Breast epithelium (tissue), 4 donors: ENCODE measurements at regions not wholly inside any gene's neighbourhood (a gene's known extent, or its start where the extent isn't known, plus 50 kb on each side); places are given as distances from the start of the nearest gene placed in this dataset.
"Not testable (repeated sequence)": the region's sequence is repeated elsewhere in the genome, so short reads cannot be mapped to it uniquely, and the experiment has no call there.

Source experiments
- DNase-seq, 2 donors: peaks; one replicate each; pipeline ENCODE4 v3.0.0-alpha.2; 2019; ENCODE audit warnings: low spot score in 2 of 2
- H3K27ac ChIP-seq, 2 donors: fragments of 200-600 bp; sonication (generic) in 1 of 2; one replicate each; pipeline ENCODE4 v1.5.1; 2016 to 2019; ENCODE audit warnings: mild to moderate bottlenecking in 1 of 2
- H3K27me3 ChIP-seq, 2 donors: fragments of 200-600 bp; sonication (generic) in 1 of 2; one replicate each; pipeline versions ENCODE4 v1.5.1 to v1.6.0; 2017 to 2019; ENCODE audit warnings: control low read depth in 1 of 2, mild to moderate bottlenecking in 1 of 2
- H3K36me3 ChIP-seq: fragments of 200-600 bp; one replicate; pipeline ENCODE4 v1.5.1; 2019
- H3K4me1 ChIP-seq, 2 donors: fragments of 200-600 bp; sonication (generic); one replicate each; pipeline ENCODE4 v1.5.1; 2016 to 2019; ENCODE audit warnings: control low read depth in 1 of 2
- H3K4me3 ChIP-seq, 3 donors: fragments of 200-600 bp; sonication (generic); 1 replicate in 2 of 3; 2 replicates in 1 of 3; pipeline ENCODE4 v1.5.1; 2016 to 2019; ENCODE audit warnings: mild to moderate bottlenecking in 3 of 3, moderate library complexity in 2 of 3
- H3K9me3 ChIP-seq, 2 donors: fragments of 200-600 bp; sonication (generic) in 1 of 2; one replicate each; pipeline ENCODE4 v1.5.1; 2016 to 2019; ENCODE audit warnings: control low read depth in 1 of 2
- POLR2A ChIP-seq: fragments of 450-650 bp; IDR thresholded peaks from one replicate; pipeline ENCODE4 v1.6.1; 2016; ENCODE audit warnings: antibody characterized with exemption, mild to moderate bottlenecking, moderate library complexity
- POLR2AphosphoS5 ChIP-seq, 3 donors: sonication (generic); formaldehyde crosslinking; IDR thresholded peaks; one replicate each; pipeline ENCODE4 v1.6.1; 2017; ENCODE audit warnings: antibody characterized with exemption in 3 of 3
- intact Hi-C: fragments of 100-400 bp; cut with DNase I; formaldehyde crosslinking; loops from one replicate; pipeline ENCODE4 v1.15.1; 2023; ENCODE audit warnings: low total_unique reads
- TF ChIP-seq, protein P1 (sequence below), 3 donors: fragments of 450-650 bp; IDR thresholded peaks; one replicate each; pipeline ENCODE4 v1.5.1; 2016 to 2017; ENCODE audit warnings: antibody characterized with exemption in 3 of 3, mild to moderate bottlenecking in 3 of 3, moderate library complexity in 3 of 3

DNA sequence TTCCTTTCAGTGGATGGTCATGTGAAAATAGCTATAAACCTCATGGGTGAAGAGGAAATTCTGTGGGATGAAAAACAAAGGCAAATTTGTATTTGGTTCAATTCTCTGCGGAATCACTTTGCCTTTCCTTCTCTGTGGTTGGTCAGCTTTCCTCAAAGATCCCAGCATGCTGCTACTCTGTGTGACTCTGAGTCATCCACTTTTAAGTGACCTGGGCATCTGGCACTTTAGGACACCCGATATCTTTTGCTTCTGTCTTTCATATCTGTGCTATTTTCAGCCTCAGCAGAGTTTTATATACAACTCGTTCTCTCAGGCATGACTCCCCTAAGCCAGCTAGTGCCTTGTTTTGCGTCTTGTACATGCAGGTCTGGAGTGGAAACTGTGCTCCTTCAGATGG lies 217.0 kb upstream of the PIEZO2 start:
- no peaks in the 10 kb centered on the region for H3K9me3 ChIP-seq
- H3K36me3 ChIP-seq, result no peaks in the 10 kb centered on the region
- TF ChIP-seq POLR2A (no peak), POLR2AphosphoS5 (IDR thresholded peaks at IDR 0.05) (no peak)
- TF ChIP-seq, protein P1, sequence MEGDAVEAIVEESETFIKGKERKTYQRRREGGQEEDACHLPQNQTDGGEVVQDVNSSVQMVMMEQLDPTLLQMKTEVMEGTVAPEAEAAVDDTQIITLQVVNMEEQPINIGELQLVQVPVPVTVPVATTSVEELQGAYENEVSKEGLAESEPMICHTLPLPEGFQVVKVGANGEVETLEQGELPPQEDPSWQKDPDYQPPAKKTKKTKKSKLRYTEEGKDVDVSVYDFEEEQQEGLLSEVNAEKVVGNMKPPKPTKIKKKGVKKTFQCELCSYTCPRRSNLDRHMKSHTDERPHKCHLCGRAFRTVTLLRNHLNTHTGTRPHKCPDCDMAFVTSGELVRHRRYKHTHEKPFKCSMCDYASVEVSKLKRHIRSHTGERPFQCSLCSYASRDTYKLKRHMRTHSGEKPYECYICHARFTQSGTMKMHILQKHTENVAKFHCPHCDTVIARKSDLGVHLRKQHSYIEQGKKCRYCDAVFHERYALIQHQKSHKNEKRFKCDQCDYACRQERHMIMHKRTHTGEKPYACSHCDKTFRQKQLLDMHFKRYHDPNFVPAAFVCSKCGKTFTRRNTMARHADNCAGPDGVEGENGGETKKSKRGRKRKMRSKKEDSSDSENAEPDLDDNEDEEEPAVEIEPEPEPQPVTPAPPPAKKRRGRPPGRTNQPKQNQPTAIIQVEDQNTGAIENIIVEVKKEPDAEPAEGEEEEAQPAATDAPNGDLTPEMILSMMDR (IDR thresholded peaks at IDR 0.05), result no peak
- H3K4me3 ChIP-seq, result no peak overlapping the region
- H3K27me3 ChIP-seq, result no peaks in the 10 kb centered on the region
- H3K27ac ChIP-seq, result no peak overlapping the region
- intact Hi-C loops, result no loop called here
- no peak for DNase-seq
- H3K4me1 ChIP-seq, result no peaks in the 10 kb centered on the region

DNA sequence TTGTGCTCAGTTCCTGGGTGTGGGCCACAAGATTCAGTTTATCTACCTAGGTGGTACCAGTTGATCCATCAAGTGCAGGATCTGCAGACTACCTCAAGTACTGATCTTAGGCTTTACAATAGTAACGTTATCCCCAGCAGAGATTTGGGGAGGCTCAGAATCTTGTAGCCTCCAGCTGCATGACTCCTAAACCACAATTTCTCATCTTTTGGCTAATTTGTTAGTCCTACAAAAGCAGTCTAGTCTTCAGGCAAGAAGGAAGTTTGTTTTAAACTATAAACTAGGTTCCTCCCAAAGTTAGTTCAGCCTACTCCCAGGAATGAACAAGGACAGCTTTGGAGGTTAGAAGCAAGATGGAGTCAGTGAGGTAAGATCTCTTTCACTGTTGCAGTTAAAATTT lies 213.5 kb upstream of the PIEZO2 start:
- H3K27me3 ChIP-seq, result no peaks in the 10 kb centered on the region
- TF ChIP-seq, protein P1 (IDR thresholded peaks at IDR 0.05), result no peak
- TF ChIP-seq POLR2AphosphoS5 (IDR thresholded peaks at IDR 0.05) (no peak), POLR2A (no peak)
- no peak for DNase-seq
- H3K27ac ChIP-seq, result no peak overlapping the region
- H3K4me1 ChIP-seq, result no peaks in the 10 kb centered on the region
- intact Hi-C loops, result no loop called here
- H3K9me3 ChIP-seq, result no peaks in the 10 kb centered on the region
- no peak overlapping the region for H3K4me3 ChIP-seq
- H3K36me3 ChIP-seq, result no peaks in the 10 kb centered on the region

DNA sequence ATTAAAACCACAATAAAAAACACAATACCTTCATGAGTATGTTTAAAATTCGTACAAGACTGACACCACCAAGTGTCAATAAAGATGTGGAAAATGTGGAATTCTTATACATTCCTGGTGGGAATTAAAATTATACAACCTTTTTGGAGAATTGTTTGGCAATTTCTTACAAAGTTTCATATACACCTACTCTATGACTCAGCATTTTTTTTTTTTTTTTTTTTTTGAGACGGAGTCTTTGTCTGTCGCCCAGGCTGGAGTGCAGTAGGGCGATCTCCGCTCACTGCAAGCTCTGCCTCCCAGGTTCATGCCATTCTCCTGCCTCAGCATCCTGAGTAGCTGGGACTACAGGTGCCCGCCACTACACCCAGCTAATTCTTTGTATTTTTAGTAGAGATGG lies 212.5 kb upstream of the PIEZO2 start:
- H3K4me1 ChIP-seq, H3K27ac ChIP-seq, intact Hi-C loops, H3K36me3 ChIP-seq, H3K9me3 ChIP-seq, H3K4me3 ChIP-seq, H3K27me3 ChIP-seq, DNase-seq: not testable (repeated sequence)

DNA sequence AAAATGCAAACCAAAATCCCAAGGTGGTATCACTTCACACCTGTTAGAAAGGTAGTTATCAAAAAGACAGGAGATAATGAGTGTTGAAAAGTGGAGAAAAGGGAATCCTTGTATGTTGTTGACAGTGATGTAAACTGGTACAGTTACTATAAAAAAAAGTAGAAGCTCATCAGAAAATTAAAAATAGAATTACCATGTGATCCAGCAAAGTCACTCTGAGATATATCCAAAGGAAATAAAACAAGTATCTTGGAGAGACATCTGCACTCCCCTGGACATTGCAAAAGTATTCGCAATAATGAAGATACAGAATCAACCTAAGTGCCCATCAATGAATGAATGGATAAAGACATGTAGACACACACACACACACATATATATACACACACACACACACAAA lies 208.3 kb upstream of the PIEZO2 start:
- intact Hi-C loops, result no loop called here
- H3K36me3 ChIP-seq, result no peaks in the 10 kb centered on the region

DNA sequence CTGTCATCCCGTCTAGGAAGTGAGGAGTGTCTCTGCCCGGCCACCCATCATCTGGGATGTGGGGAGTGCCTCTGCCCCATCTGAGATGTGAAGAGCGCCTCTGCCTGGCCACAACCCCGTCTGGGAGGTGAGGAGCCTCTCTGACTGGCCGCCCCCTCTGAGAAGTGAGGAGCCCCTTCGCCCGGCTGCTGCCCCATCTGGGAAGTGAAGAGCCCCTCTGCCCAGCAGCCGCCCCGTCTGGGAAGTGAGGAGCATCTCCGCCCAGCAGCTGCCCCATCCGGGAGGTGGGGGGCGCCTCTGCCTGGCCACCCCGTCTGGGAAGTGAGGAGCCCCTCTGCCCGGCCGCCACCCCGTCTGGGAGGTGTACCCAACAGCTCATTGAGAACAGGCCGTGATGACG lies 195.2 kb upstream of the PIEZO2 start:
- peaks cover 17 to 37% of the 10 kb centered on the region in 2 donors for H3K9me3 ChIP-seq
- DNase-seq, H3K27ac ChIP-seq, H3K4me3 ChIP-seq, H3K36me3 ChIP-seq, H3K4me1 ChIP-seq, H3K27me3 ChIP-seq, intact Hi-C loops: not testable (repeated sequence)

More for the DNA sequence above, 208.3 kb upstream of the PIEZO2 start:
- Histone ChIP-seq H3K4me1 (no peaks in the 10 kb centered on the region), H3K4me3 (no peak overlapping the region), H3K27ac (no peak overlapping the region), H3K9me3 (no peaks in the 10 kb centered on the region), H3K27me3 (no peaks in the 10 kb centered on the region)
- no peak for TF ChIP-seq POLR2AphosphoS5 (IDR thresholded peaks at IDR 0.05)
- no peak for TF ChIP-seq POLR2A
- TF ChIP-seq, protein P1 (IDR thresholded peaks at IDR 0.05), result no peak
- no peak for DNase-seq

DNA sequence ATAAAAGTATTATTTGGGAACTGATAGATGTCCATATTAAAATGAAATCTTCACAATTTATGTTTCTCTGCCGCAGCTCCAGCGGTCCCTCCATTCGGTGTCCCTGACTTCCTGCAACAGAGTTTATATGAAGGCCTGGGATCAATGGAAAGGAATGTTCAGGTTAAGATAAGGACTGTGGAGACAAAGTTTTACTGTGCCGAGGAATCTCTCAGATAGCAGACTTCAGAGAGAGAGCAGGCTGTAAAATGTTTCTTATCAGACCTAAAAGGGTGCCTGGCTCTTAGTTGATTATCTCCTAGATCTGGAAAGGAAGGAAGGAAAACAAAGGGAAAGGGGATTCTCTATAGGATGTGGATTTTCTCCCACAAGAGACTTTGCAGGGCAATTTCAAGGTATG lies 193.7 kb upstream of the PIEZO2 start:
- TF ChIP-seq, protein P1 (IDR thresholded peaks at IDR 0.05), result no peak
- no peak for TF ChIP-seq POLR2A
- TF ChIP-seq POLR2AphosphoS5 (IDR thresholded peaks at IDR 0.05), result no peak
- Histone ChIP-seq H3K4me3 (no peak overlapping the region), H3K4me1 (no peaks in the 10 kb centered on the region), H3K9me3 (peaks cover 12 to 32% of the 10 kb centered on the region in 2 donors), H3K27ac (no peak overlapping the region), H3K36me3 (no peaks in the 10 kb centered on the region), H3K27me3 (no peaks in the 10 kb centered on the region)
- intact Hi-C loops, result no loop called here
- DNase-seq, result no peak

DNA sequence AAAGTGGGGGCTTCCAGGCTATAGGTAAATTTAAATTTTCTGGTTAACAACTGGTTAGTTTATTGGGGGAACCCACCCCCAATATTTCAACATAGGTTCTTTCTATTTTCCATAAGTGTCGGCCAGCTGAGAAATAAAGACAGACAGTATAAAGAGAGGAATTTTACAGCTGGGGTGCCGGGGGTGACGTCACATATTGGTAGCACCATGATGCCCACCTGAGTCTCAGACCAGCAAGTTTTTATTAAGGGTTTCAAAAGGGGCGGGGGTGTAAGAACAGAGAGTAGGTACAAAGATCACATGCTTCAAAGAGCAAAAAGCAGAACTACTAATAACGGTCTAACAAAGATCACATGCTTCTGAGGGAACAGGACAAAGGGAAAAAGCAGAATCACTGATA lies 192.7 kb upstream of the PIEZO2 start:
- H3K4me1 ChIP-seq, H3K4me3 ChIP-seq, DNase-seq, H3K27ac ChIP-seq, H3K27me3 ChIP-seq, intact Hi-C loops, H3K36me3 ChIP-seq: not testable (repeated sequence)
- H3K9me3 ChIP-seq, result peaks cover 7 to 22% of the 10 kb centered on the region in 2 donors
